Medulla oblongata (tissue), 1 donor: ENCODE measurements at regions not wholly inside any gene's neighbourhood (a gene's known extent, or its start where the extent isn't known, plus 50 kb on each side); places are given as distances from the start of the nearest gene placed in this dataset.
"Not testable (repeated sequence)": the region's sequence is repeated elsewhere in the genome, so short reads cannot be mapped to it uniquely, and the experiment has no call there.

Source experiments
- DNase-seq: peaks from one replicate; pipeline ENCODE4 v3.0.0-alpha.2; 2015; ENCODE audit errors: extremely low spot score

GRCh38 chr16:29297144-29297808, 109.2 kb downstream of the NPIPB11 start:
- DNase-seq, result not testable (repeated sequence)

DNA sequence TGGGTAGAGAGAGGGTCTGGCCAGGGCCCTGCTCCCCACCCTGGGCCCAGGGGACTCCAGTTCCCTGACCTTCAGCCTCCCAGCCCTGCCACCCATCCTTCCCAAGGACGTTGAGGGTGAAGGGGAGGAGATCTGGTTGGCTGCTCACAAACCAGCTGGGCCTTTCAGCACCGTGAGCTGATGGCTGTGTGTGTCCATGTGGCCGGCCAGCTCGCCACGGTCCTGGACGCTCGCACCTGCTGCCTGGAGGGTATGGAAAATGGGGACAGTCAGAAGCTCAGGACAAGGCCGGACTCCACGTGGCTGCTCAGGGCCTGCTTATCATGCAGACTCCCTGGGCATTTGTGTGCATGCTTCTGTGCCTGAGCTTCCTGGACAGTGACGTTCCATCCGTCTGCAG, 110.3 kb downstream of the NPIPB11 start:
- DNase-seq, result not testable (repeated sequence)

- DNase-seq, result not testable (repeated sequence)
These were observed 111.3 kb downstream of the NPIPB11 start for GRCh38 chr16:29294951-29295795.

DNA sequence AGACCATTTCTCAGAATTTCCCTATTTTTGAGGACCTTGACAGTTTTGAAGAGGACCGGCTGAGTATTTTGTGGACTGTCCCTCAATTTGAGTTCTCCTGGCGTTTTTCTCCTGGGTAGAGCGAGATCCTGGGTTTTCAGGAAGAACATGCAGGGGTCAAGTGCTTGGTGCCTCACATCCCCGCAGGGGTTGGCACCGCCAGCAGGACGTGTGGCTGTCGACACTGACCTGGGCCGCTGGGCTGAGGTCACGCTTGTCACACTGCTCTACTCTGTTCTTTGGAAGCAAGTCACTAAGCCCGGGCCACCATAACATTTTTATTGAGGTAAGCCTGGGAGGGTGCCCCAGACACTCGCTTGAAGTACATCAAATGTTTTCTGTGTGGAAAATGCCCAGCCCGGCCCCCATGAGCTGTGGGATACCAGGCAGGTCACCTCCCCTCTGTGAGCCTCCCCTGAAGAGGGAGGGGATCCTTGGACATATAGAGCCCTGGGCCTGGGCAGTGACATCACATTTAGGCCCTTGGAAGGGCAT, 112.0 kb downstream of the NPIPB11 start:
- not testable (repeated sequence) for DNase-seq

GRCh38 chr16:29293545-29293944, 113.0 kb downstream of the NPIPB11 start:
- DNase-seq, result not testable (repeated sequence)

DNA sequence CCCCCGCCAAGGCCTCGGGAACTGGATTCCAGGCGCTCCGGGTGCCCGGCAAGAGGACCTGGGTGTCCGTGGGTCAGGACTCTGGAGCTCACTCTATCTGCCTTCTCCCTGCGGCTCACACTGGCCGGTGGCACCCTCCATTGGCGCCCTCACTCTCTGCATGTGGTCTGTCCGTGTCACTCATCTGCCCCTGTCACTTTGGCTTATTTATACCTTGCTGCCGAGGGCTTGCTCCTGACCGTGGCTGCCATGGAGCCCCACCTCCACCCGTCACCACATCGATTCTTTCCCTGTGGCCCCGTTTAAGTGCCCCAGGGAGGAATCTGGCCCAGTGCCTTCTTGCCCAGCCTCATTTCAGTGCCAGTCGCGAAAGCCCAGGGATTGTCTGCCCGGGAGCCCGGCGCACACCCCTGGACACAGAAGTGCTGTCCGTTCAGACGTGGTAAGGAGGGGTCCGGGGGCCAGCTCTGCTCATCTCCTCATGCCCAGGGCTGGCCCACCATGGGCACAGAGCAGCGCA, 113.5 kb downstream of the NPIPB11 start:
- DNase-seq, result not testable (repeated sequence)

- not testable (repeated sequence) for DNase-seq
These were observed 114.9 kb downstream of the NPIPB11 start for GRCh38 chr16:29291329-29292271.

GRCh38 chr16:29290631-29291247, 115.8 kb downstream of the NPIPB11 start:
- peak; percentile 72 for DNase-seq

- not testable (repeated sequence) for DNase-seq
These were observed 116.8 kb downstream of the NPIPB11 start for GRCh38 chr16:29289516-29290239.

GRCh38 chr16:29288711-29289474, 117.6 kb downstream of the NPIPB11 start:
- not testable (repeated sequence) for DNase-seq

DNA sequence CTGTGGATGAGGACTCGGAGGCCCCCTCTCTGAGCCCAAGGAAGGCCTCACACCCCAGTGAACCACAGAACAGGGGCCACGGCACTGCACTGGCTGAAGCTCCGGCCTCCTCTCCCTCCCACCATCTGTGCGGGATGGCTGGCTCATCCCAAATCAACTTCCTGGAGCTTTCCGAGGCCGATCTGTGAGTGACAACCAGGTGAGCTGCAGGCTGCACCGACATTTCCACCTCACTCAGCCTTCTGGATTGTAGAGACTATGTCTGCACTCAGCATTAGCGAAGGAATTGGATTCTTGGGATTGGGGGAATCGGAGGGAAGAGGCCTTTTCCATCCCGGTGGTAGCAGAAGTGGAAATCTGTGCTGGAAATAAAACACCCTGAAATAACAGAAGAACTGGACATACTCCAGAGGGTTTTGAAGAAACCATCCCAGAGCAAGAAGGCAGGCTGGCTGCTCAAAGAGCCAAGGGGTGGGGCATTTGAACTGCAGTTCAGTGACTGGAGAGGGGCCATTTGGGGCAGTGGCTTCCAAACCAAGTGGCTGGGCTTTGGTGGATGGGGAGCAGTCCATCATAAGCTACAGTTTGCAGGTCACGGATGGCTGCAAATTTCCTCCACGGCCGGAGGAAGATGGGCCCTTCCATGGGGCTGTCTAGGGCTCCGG, 118.5 kb downstream of the NPIPB11 start:
- DNase-seq, result not testable (repeated sequence)

DNA sequence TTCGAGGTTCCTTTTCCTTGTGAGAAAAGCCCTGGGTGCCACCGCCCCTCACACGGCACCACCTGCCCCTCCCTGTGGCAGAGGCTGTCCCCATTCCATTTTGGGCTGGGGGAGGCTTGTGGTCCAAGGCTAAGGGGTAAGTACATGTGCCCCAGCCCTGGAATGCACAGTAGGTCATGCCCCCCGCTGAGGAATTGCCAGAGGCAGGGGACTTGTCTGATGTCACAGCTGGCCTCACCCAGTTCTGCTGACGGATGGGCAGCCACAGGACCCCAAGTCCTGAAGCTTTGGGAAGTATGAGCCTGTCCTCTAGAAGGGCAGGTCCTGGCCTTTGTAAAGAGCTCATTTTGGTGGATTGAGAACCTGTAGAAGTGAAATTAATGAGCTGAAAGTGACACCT, 119.3 kb downstream of the NPIPB11 start:
- not testable (repeated sequence) for DNase-seq

GRCh38 chr16:29286796-29287195, 119.7 kb downstream of the NPIPB11 start:
- not testable (repeated sequence) for DNase-seq

- not testable (repeated sequence) for DNase-seq
These were observed 120.3 kb downstream of the NPIPB11 start for GRCh38 chr16:29286161-29286560.

GRCh38 chr16:29285151-29285885, 121.2 kb downstream of the NPIPB11 start:
- peak; percentile 55 for DNase-seq

GRCh38 chr16:29284723-29285122, 121.8 kb downstream of the NPIPB11 start:
- not testable (repeated sequence) for DNase-seq

DNA sequence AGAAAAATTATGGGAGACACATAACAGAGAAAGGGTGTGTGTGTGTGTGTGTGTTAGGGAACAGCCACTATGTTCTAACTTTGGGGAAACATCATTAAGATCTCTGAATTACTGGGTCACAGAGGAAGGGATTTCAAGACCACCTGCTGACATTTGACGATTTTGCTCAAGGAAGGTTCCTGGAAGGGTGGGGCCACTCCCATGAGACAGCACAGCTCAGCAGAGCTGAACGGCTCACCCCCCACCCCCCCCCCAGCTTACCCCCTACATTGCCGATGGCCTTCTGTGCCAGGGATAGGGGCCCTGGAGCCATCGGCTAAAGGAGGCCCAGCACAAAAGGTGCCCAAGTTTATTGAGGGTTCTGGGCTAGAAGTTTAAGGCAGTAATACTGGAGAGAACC, 122.4 kb downstream of the NPIPB11 start:
- DNase-seq, result not testable (repeated sequence)
